PC-9 (cell line): ENCODE measurements at regions not wholly inside any gene's neighbourhood (a gene's known extent, or its start where the extent isn't known, plus 50 kb on each side); places are given as distances from the start of the nearest gene placed in this dataset.

ENCODE experiments used
- CTCF ChIP-seq: fragments of 200-600 bp; sonication (generic); conservative IDR thresholded peaks from 2 replicates; pipeline ENCODE4 v1.6.1; 2017; ENCODE audit warnings: mixed run types, antibody characterized with exemption, mild to moderate bottlenecking, moderate library complexity
- EZH2 ChIP-seq: fragments of 200-600 bp; sonication (generic); IDR thresholded peaks from 2 replicates; pipeline ENCODE4 v1.8.0; 2017; ENCODE audit warnings: antibody characterized with exemption, low read depth

GRCh38 chr3:104604326-104605010 is 762.2 kb upstream of the ALCAM start:
- TF ChIP-seq EZH2 (no peak), CTCF (peak; percentile 57)
